Thymus (tissue), 11 donors: ENCODE measurements at regions not wholly inside any gene's neighbourhood (a gene's known extent, or its start where the extent isn't known, plus 50 kb on each side); places are given as distances from the start of the nearest gene placed in this dataset.

Experiments
- DNase-seq, 9 donors: peaks; one replicate each; pipeline ENCODE4 v3.0.0-alpha.2; 2013; ENCODE audit warnings: low spot score in 9 of 9, low read depth in 6 of 9, missing footprints in 1 of 9
- H3K27ac ChIP-seq, 2 donors: one replicate each; pipeline ENCODE4 v1.5.1; 2013; ENCODE audit warnings: control low read depth in 1 of 2, low read depth in 1 of 2, low read length in 1 of 2, mild to moderate bottlenecking in 1 of 2, moderate library complexity in 1 of 2
- H3K27me3 ChIP-seq, 2 donors: one replicate each; pipeline ENCODE4 v1.5.1; 2013; ENCODE audit warnings: low read length in 1 of 2; ENCODE audit not compliant: control insufficient read depth in 2 of 2, insufficient read depth in 1 of 2
- H3K36me3 ChIP-seq, 2 donors: one replicate each; pipeline ENCODE4 v1.5.1; 2013; ENCODE audit warnings: low read length in 1 of 2, mild to moderate bottlenecking in 1 of 2, moderate library complexity in 1 of 2; ENCODE audit not compliant: control insufficient read depth in 2 of 2, insufficient read depth in 2 of 2
- H3K4me1 ChIP-seq, 2 donors: one replicate each; pipeline ENCODE4 v1.5.1; 2013; ENCODE audit warnings: low read length in 2 of 2; ENCODE audit not compliant: control insufficient read depth in 2 of 2, insufficient read depth in 2 of 2
- H3K4me3 ChIP-seq, 2 donors: one replicate each; pipeline ENCODE4 v1.5.1; 2013; ENCODE audit warnings: low read length in 2 of 2, control low read depth in 1 of 2, mild to moderate bottlenecking in 1 of 2
- H3K9me3 ChIP-seq, 2 donors: one replicate each; pipeline ENCODE4 v1.5.1; 2013; ENCODE audit warnings: low read length in 1 of 2, mild to moderate bottlenecking in 1 of 2; ENCODE audit not compliant: control insufficient read depth in 2 of 2, insufficient read depth in 1 of 2
- WGBS: extraction: QIAGEN DNeasy Blood & Tissue Kit; methylation state at CpG from one replicate; pipeline ENCODE4 v1.1.7; 2013; 5-methylcytosine and 5-hydroxymethylcytosine counted together
- donor health status: healthy.

GRCh38 chr14:66395300-66395699, 90.9 kb upstream of the CCDC196 start:
- no peaks in the 10 kb centered on the region for H3K9me3 ChIP-seq
- no peak overlapping the region for H3K27ac ChIP-seq
- no peaks in the 10 kb centered on the region for H3K4me1 ChIP-seq
- no peaks in the 10 kb centered on the region for H3K27me3 ChIP-seq
- no peaks in the 10 kb centered on the region for H3K36me3 ChIP-seq
- DNase-seq: peak in 5 of 9 donors; percentile 8 to 60 (median 18)
- H3K4me3 ChIP-seq: no peak overlapping the region
- WGBS: 2% methylated on average over 1 of the region's 1 CpG

- H3K27me3 ChIP-seq: no peaks in the 10 kb centered on the region
- H3K4me3 ChIP-seq: no peak overlapping the region
- H3K9me3 ChIP-seq: no peaks in the 10 kb centered on the region
- DNase-seq: no peak
- H3K4me1 ChIP-seq: no peaks in the 10 kb centered on the region
- no peak overlapping the region for H3K27ac ChIP-seq
- WGBS: 86% methylated on average over 4 of the region's 4 CpGs
- no peaks in the 10 kb centered on the region for H3K36me3 ChIP-seq
These were observed 90.0 kb upstream of the CCDC196 start for GRCh38 chr14:66396164-66396563.

- DNase-seq: no peak
- 86% methylated on average over 1 of the region's 1 CpG for WGBS
These were observed 87.7 kb upstream of the CCDC196 start for GRCh38 chr14:66398437-66398836.

GRCh38 chr14:66401449-66402095, 84.6 kb upstream of the CCDC196 start:
- no peaks in the 10 kb centered on the region for H3K27me3 ChIP-seq
- H3K9me3 ChIP-seq: no peaks in the 10 kb centered on the region
- H3K4me3 ChIP-seq: no peak overlapping the region
- DNase-seq: no peak
- WGBS: 91% methylated on average over 1 of the region's 1 CpG
- H3K4me1 ChIP-seq: no peaks in the 10 kb centered on the region
- no peak overlapping the region for H3K27ac ChIP-seq
- H3K36me3 ChIP-seq: no peaks in the 10 kb centered on the region

More at GRCh38 chr14:66398437-66398836, 87.7 kb upstream of the CCDC196 start:
- no peak overlapping the region for H3K4me3 ChIP-seq
- H3K36me3 ChIP-seq: no peaks in the 10 kb centered on the region
- H3K27ac ChIP-seq: no peak overlapping the region
- no peaks in the 10 kb centered on the region for H3K4me1 ChIP-seq
- no peaks in the 10 kb centered on the region for H3K27me3 ChIP-seq
- H3K9me3 ChIP-seq: no peaks in the 10 kb centered on the region

GRCh38 chr14:66403183-66403582, 83.0 kb upstream of the CCDC196 start:
- DNase-seq: peak in 2 of 9 donors; percentile 11 to 41
- Histone ChIP-seq H3K9me3 (no peaks in the 10 kb centered on the region), H3K36me3 (no peaks in the 10 kb centered on the region), H3K27ac (no peak overlapping the region), H3K4me1 (no peaks in the 10 kb centered on the region), H3K27me3 (no peaks in the 10 kb centered on the region), H3K4me3 (no peak overlapping the region)
- WGBS: 7% methylated on average over 5 of the region's 5 CpGs

GRCh38 chr14:66404051-66404545, 82.1 kb upstream of the CCDC196 start:
- no peaks in the 10 kb centered on the region for H3K4me1 ChIP-seq

GRCh38 chr14:66405158-66405557, 81.0 kb upstream of the CCDC196 start:
- no peak overlapping the region for H3K4me3 ChIP-seq
- H3K9me3 ChIP-seq: no peaks in the 10 kb centered on the region
- H3K36me3 ChIP-seq: no peaks in the 10 kb centered on the region

More at GRCh38 chr14:66404051-66404545, 82.1 kb upstream of the CCDC196 start:
- 96% methylated on average over 3 of the region's 3 CpGs for WGBS
- no peak overlapping the region for H3K27ac ChIP-seq
- no peak for DNase-seq
- no peak overlapping the region for H3K4me3 ChIP-seq
- no peaks in the 10 kb centered on the region for H3K9me3 ChIP-seq
- H3K36me3 ChIP-seq: no peaks in the 10 kb centered on the region
- H3K27me3 ChIP-seq: no peaks in the 10 kb centered on the region

GRCh38 chr14:66413901-66414300, 72.3 kb upstream of the CCDC196 start:
- H3K4me3 ChIP-seq: no peak overlapping the region
- no peak overlapping the region for H3K27ac ChIP-seq
- no peaks in the 10 kb centered on the region for H3K4me1 ChIP-seq
- DNase-seq: no peak
- no peaks in the 10 kb centered on the region for H3K27me3 ChIP-seq
- no peaks in the 10 kb centered on the region for H3K9me3 ChIP-seq
- H3K36me3 ChIP-seq: no peaks in the 10 kb centered on the region

More at GRCh38 chr14:66405158-66405557, 81.0 kb upstream of the CCDC196 start:
- 89% methylated on average over 1 of the region's 1 CpG for WGBS
- no peak for DNase-seq
- H3K4me1 ChIP-seq: no peaks in the 10 kb centered on the region
- H3K27me3 ChIP-seq: no peaks in the 10 kb centered on the region
- no peak overlapping the region for H3K27ac ChIP-seq

GRCh38 chr14:66414511-66414910, 71.7 kb upstream of the CCDC196 start:
- Histone ChIP-seq H3K27ac (no peak overlapping the region), H3K27me3 (no peaks in the 10 kb centered on the region), H3K4me1 (no peaks in the 10 kb centered on the region), H3K36me3 (no peaks in the 10 kb centered on the region), H3K4me3 (no peak overlapping the region), H3K9me3 (no peaks in the 10 kb centered on the region)
- DNase-seq: no peak
- 96% methylated on average over 1 of the region's 1 CpG for WGBS
